GM23338 (cell line): ENCODE measurements at regions not wholly inside any gene's neighbourhood (a gene's known extent, or its start where the extent isn't known, plus 50 kb on each side); places are given as distances from the start of the nearest gene placed in this dataset.

Experiments
- CREB1 ChIP-seq: fragments of 250-450 bp; sonication (Bioruptor Pico); IDR thresholded peaks from 2 replicates; pipeline ENCODE4 v1.5.0; 2020; ENCODE audit warnings: low read depth, mild to moderate bottlenecking, moderate library complexity
- ETS1 ChIP-seq: IDR thresholded peaks from 2 replicates; pipeline ENCODE4 v1.6.1; 2016; ENCODE audit warnings: antibody characterized with exemption
- EZH2 ChIP-seq: fragments of 200-600 bp; sonication (generic); IDR thresholded peaks from one replicate; pipeline ENCODE4 v1.8.0; 2017; ENCODE audit warnings: antibody characterized with exemption, mild to moderate bottlenecking, low read depth; ENCODE audit not compliant: unreplicated experiment
- EZH2phosphoT487 ChIP-seq: fragments of 200-600 bp; sonication (generic); IDR thresholded peaks from one replicate; pipeline ENCODE4 v1.8.1; 2018; ENCODE audit warnings: antibody characterized with exemption; ENCODE audit not compliant: unreplicated experiment
- JUNB ChIP-seq: IDR thresholded peaks from one replicate; pipeline ENCODE4 v1.6.1; 2016; ENCODE audit warnings: antibody characterized with exemption; ENCODE audit not compliant: unreplicated experiment
- POLR2AphosphoS5 ChIP-seq: IDR thresholded peaks from 2 replicates; pipeline ENCODE4 v1.6.1; 2016; ENCODE audit warnings: antibody characterized with exemption, low read depth
- ZNF331 ChIP-seq: fragments of 250-450 bp; sonication (Bioruptor Pico); IDR thresholded peaks from 2 replicates; pipeline ENCODE4 v1.5.0; 2020; ENCODE audit warnings: low read depth, mild to moderate bottlenecking, moderate library complexity
- TF ChIP-seq, protein P1 (sequence below), 2 experiments: fragments of 200-600 bp in 1 of 2; sonication (generic) in 1 of 2; conservative IDR thresholded peaks; 2 replicates each; pipeline versions ENCODE4 v1.5.1 to v1.6.1; 2016 to 2017; ENCODE audit warnings: antibody characterized with exemption in 2 of 2, low read depth in 2 of 2, mild to moderate bottlenecking in 2 of 2, moderate library complexity in 1 of 2
- TF ChIP-seq, protein P2 (sequence below): IDR thresholded peaks from one replicate; pipeline ENCODE4 v1.6.1; 2018; ENCODE audit warnings: antibody characterized with exemption; ENCODE audit not compliant: unreplicated experiment

- TF ChIP-seq, protein P1, sequence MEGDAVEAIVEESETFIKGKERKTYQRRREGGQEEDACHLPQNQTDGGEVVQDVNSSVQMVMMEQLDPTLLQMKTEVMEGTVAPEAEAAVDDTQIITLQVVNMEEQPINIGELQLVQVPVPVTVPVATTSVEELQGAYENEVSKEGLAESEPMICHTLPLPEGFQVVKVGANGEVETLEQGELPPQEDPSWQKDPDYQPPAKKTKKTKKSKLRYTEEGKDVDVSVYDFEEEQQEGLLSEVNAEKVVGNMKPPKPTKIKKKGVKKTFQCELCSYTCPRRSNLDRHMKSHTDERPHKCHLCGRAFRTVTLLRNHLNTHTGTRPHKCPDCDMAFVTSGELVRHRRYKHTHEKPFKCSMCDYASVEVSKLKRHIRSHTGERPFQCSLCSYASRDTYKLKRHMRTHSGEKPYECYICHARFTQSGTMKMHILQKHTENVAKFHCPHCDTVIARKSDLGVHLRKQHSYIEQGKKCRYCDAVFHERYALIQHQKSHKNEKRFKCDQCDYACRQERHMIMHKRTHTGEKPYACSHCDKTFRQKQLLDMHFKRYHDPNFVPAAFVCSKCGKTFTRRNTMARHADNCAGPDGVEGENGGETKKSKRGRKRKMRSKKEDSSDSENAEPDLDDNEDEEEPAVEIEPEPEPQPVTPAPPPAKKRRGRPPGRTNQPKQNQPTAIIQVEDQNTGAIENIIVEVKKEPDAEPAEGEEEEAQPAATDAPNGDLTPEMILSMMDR (conservative IDR thresholded peaks at IDR 0.05; ENCODE audit: low read depth in 2 of 2), result no peak
- TF ChIP-seq EZH2 (no peak), POLR2AphosphoS5 (no peak), ETS1 (no peak), JUNB (no peak), EZH2phosphoT487 (no peak), CREB1 (no peak), ZNF331 (CRISPR knock-in tag) (no peak)
- TF ChIP-seq, protein P2, sequence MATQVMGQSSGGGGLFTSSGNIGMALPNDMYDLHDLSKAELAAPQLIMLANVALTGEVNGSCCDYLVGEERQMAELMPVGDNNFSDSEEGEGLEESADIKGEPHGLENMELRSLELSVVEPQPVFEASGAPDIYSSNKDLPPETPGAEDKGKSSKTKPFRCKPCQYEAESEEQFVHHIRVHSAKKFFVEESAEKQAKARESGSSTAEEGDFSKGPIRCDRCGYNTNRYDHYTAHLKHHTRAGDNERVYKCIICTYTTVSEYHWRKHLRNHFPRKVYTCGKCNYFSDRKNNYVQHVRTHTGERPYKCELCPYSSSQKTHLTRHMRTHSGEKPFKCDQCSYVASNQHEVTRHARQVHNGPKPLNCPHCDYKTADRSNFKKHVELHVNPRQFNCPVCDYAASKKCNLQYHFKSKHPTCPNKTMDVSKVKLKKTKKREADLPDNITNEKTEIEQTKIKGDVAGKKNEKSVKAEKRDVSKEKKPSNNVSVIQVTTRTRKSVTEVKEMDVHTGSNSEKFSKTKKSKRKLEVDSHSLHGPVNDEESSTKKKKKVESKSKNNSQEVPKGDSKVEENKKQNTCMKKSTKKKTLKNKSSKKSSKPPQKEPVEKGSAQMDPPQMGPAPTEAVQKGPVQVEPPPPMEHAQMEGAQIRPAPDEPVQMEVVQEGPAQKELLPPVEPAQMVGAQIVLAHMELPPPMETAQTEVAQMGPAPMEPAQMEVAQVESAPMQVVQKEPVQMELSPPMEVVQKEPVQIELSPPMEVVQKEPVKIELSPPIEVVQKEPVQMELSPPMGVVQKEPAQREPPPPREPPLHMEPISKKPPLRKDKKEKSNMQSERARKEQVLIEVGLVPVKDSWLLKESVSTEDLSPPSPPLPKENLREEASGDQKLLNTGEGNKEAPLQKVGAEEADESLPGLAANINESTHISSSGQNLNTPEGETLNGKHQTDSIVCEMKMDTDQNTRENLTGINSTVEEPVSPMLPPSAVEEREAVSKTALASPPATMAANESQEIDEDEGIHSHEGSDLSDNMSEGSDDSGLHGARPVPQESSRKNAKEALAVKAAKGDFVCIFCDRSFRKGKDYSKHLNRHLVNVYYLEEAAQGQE, result no peak
Measured at GRCh38 chr10:3261921-3262320, 89.3 kb upstream of the PITRM1 start.
